Cardiac muscle cell (in vitro differentiated cells and primary cell): ENCODE measurements at regions not wholly inside any gene's neighbourhood (a gene's known extent, or its start where the extent isn't known, plus 50 kb on each side); places are given as distances from the start of the nearest gene placed in this dataset.

Experiments
- DNase-seq, 2 donors: peaks; one replicate each; pipeline versions ENCODE4 v3.0.0 to v3.0.0-alpha.2; 2010 to 2017; ENCODE audit warnings: low read depth in 1 of 2, low spot score in 1 of 2
- H3K27ac ChIP-seq: fragments of 200-600 bp; sonication (generic); 2 replicates; pipeline ENCODE4 v1.5.1; 2016
- H3K27me3 ChIP-seq: fragments of 200-600 bp; sonication (generic); 2 replicates; pipeline ENCODE4 v1.6.0; 2016; ENCODE audit warnings: control low read depth
- H3K36me3 ChIP-seq: fragments of 200-600 bp; sonication (generic); 2 replicates; pipeline ENCODE4 v1.5.1; 2016; ENCODE audit warnings: control low read depth
- H3K4me1 ChIP-seq: fragments of 200-600 bp; sonication (generic); 2 replicates; pipeline ENCODE4 v1.8.1; 2017; ENCODE audit warnings: low read depth, mild to moderate bottlenecking, mixed run types
- H3K4me3 ChIP-seq: fragments of 200-600 bp; sonication (generic); 2 replicates; pipeline ENCODE4 v1.5.1; 2016; ENCODE audit warnings: mild to moderate bottlenecking
- H3K9me3 ChIP-seq: fragments of 200-600 bp; sonication (generic); 2 replicates; pipeline ENCODE4 v1.5.1; 2017; ENCODE audit warnings: low read depth, mild to moderate bottlenecking, control low read depth
- TF ChIP-seq, protein P1 (sequence below): IDR thresholded peaks from 2 replicates; pipeline ENCODE4 v1.5.1; 2012; ENCODE audit warnings: low read depth, mild to moderate bottlenecking, low read length

DNA sequence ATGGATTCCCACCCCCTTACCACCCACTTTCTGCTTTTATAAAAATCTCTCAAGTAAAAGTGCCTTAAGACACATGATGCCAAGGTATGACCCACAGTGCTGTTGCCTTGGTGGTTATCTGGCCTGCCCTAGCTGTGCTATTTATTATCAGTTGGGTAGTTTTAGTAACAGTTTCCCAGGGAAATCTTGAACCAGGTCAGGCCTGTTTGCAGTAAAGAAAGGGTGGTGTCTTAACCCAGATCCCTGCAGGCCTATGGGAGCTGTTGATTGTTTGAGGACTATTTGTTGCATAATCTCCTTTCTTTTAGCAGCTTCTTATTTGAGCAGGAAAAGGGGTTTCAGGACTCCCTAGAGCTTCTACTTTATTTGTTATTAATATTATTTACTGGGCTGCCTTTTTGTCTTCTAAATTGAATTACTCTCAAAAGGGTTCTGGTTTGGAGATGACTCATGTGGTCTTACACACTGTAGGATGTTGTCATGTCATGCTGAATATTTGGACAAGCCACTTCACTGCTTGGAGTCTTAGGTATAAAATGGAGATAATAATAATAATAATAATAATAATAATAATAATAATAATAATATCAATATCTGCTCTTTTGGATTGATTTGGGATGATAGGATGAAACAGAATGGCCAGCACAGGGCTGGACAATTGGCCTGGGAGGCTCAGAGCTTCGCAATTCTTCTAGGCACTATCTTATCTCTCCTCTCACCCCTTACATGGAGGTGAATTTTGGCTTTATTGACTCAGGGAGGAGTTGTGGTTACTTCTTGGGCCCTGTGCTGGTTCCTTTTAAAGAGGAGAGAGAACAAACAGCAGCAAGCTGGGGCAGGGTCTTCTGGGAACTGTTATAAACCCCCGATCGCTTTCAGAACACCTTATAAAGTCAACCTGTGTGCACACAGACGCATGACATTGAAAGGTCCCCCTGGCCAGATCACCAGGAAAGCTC is 252.1 kb downstream of the PRDM2 start:
- DNase-seq, result peak in 1 of 2 donors; percentile 20
- no peaks in the 10 kb centered on the region for H3K36me3 ChIP-seq
- no peak overlapping the region for H3K4me3 ChIP-seq
- no peak overlapping the region for H3K27ac ChIP-seq
- no peaks in the 10 kb centered on the region for H3K4me1 ChIP-seq
- no peaks in the 10 kb centered on the region for H3K9me3 ChIP-seq
- no peaks in the 10 kb centered on the region for H3K27me3 ChIP-seq
- TF ChIP-seq, protein P1, sequence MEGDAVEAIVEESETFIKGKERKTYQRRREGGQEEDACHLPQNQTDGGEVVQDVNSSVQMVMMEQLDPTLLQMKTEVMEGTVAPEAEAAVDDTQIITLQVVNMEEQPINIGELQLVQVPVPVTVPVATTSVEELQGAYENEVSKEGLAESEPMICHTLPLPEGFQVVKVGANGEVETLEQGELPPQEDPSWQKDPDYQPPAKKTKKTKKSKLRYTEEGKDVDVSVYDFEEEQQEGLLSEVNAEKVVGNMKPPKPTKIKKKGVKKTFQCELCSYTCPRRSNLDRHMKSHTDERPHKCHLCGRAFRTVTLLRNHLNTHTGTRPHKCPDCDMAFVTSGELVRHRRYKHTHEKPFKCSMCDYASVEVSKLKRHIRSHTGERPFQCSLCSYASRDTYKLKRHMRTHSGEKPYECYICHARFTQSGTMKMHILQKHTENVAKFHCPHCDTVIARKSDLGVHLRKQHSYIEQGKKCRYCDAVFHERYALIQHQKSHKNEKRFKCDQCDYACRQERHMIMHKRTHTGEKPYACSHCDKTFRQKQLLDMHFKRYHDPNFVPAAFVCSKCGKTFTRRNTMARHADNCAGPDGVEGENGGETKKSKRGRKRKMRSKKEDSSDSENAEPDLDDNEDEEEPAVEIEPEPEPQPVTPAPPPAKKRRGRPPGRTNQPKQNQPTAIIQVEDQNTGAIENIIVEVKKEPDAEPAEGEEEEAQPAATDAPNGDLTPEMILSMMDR, result no peak

DNA sequence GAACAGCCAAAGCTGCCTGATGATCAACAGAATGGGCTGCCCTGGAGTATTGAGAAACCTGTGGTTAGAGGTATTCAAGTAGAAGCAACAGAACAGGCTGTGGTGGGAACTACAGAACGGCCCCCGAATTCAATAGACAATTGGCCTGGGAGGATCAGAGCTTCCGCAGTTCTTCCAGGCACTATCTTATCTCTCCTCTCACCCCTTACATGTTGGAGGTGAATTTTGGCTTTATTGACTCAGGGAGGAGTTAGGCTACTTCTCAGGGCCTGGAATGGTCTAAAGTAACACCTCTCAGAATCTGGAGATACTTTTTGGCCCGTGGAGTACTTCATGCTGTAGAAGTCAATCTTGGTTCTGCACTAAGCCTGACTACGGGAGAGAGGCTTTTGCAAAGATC is 253.0 kb downstream of the PRDM2 start:
- Histone ChIP-seq H3K4me3 (no peak overlapping the region), H3K4me1 (no peaks in the 10 kb centered on the region), H3K27ac (no peak overlapping the region), H3K27me3 (no peaks in the 10 kb centered on the region), H3K36me3 (no peaks in the 10 kb centered on the region), H3K9me3 (no peaks in the 10 kb centered on the region)
- no peak for DNase-seq
- TF ChIP-seq, protein P1, result no peak

DNA sequence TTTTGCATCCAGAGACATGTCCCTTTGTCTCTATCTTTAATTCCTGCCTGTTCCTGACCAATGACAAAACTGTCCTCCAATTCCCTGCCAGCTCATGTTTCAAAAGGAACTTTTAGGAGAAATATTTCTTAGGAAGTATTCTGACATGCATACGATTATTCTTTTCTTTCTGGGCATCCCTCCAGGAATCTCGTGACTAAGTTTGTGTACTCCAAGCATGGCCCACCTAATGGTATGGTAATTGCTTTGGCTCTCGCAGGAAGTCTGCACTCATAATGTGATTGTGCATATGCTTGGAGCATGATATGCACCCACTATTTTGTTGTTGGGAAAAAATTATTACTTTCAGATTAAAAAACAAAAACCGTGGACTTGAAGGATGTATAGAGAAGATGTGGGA is 256.4 kb downstream of the PRDM2 start:
- H3K4me3 ChIP-seq, result no peak overlapping the region
- peaks cover 6% of the 10 kb centered on the region for H3K27me3 ChIP-seq
- peak in 1 of 2 donors; percentile 78 for DNase-seq
- H3K4me1 ChIP-seq, result no peaks in the 10 kb centered on the region
- H3K27ac ChIP-seq, result no peak overlapping the region
- TF ChIP-seq, protein P1, result no peak
- H3K9me3 ChIP-seq, result no peaks in the 10 kb centered on the region
- no peaks in the 10 kb centered on the region for H3K36me3 ChIP-seq

DNA sequence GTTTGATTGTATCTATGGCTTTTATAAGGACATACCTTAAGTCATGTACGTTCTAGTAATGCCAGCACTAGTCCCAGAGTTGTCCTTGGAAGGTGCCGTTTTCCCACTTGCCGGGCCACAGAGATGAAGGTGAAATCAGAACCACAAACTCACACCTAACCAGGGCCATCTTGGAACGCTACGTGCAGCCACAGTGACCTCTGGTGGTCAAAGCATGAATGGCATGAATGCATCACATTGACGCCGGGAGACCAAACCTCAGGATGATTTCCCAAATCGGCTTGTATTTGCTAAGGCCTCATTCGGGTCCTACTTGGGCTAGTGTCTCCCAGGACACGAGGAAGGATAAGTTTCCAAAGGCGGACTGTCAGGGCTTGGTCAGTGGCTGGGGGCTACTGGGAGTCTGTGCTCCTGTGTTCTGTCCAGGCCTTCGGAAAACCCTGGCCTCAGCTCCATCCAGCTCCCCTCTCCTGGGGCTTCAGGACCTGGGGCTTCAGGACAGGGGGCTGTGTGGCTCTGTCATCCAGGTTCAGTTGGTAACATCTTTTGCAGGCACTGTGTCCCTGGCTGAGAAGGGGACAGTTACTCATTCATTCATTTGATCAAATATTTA is 260.5 kb downstream of the PRDM2 start:
- H3K27ac ChIP-seq, result no peak overlapping the region
- H3K36me3 ChIP-seq, result no peaks in the 10 kb centered on the region
- no peaks in the 10 kb centered on the region for H3K4me1 ChIP-seq
- peak; percentile 69 to 76 for DNase-seq
- H3K9me3 ChIP-seq, result no peaks in the 10 kb centered on the region
- no peak overlapping the region for H3K4me3 ChIP-seq
- peaks cover 11% of the 10 kb centered on the region for H3K27me3 ChIP-seq
- TF ChIP-seq, protein P1, result peak; percentile 98

DNA sequence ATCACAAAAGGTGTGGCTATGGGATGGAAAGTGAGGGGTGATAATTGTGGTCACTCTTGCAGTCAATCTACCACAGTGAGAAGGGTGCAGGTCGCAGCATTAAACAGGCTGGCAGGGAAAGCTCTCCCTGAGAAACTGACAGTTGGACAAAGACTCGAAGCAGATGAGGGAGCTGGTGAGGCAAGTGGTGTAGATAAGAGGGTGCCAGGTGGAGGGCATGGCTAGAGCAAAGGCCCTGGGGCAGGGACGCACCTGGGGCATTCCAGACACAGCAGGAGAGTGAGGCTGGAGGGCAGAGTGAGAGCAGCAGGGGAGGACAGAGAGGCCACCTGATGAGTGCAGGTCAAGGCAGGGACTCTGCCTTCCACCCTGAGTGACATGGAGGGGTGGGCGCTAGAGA is 264.8 kb downstream of the PRDM2 start:
- Histone ChIP-seq H3K27me3 (peaks cover 11% of the 10 kb centered on the region), H3K36me3 (no peaks in the 10 kb centered on the region), H3K4me1 (no peaks in the 10 kb centered on the region), H3K27ac (no peak overlapping the region), H3K9me3 (no peaks in the 10 kb centered on the region), H3K4me3 (no peak overlapping the region)
- DNase-seq, result no peak
- TF ChIP-seq, protein P1, result no peak
